ENCODE measurements at regions not wholly inside any gene's neighbourhood (a gene's known extent, or its start where the extent isn't known, plus 50 kb on each side); places are given as distances from the start of the nearest gene placed in this dataset.
A peak's percentile ranks its signal among the peaks of the same experiment; 100 is the strongest.

DNA sequence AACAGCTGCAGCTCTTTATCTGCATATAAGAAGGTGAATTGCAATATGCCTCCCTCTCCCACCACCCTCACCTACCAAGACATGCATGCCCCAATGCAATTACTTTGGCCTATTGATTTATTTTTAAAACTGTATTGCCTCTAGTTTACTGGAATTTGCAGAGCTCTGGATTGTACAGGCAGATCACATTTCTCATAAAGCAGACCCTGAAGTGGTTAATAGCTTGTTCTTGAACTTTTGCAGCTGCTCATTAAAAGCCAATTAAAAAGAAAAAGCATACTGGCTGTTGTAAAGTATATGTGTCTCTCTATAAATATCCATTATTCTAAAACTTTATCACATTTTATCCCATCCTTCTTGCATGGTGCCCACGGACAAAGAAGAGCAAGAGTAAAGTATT lies 221.5 kb upstream of the TOPAZ1 start:
- DNase-seq (ENCODE audit: low read depth), result no peak

DNA sequence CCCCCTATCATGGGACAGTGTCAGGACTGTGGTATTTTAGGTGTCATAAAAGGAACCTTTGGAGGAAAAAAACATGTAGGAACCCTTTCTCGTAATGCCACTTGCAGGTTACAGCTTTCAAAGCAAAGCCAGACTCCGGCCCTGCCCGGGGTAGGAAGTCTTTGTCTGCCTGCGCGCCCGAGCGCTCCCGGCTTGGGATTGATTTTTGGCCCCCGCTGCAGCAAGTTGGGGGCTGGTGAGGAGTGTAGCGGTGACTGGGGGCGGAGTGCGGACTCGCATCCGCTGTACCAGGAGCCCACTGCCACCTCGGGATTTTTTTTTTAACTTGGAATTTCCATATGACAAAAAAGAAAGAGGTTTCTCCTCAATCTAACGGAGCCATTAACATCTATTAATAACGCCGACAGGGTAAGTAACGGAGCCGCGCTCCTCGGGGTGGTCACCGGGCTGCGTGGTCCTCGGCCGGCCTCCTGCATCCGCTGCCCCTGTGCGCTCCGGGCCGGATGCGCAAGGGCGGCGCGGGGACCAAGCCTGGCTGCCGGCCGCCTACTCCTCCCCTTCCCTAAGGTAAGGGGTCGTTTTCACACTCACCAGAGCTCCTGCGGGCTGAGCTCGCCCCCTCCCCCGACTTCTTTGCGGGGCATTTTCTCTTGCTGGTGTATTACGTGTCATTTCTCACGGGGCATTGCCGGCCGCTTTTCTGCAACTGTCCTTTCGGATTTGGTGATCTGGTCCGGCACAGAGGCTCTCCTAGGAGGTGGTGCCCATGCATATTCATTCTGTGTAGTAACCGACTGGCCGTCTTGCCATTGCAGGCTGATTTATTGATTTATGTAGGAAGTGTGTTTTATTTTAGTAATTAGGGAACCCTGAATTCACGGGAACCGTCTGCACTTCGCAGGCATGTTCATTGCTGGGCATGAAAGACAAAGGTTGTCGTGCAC lies 219.8 kb upstream of the TOPAZ1 start:
- DNase-seq (ENCODE audit: low read depth), result no peak

DNA sequence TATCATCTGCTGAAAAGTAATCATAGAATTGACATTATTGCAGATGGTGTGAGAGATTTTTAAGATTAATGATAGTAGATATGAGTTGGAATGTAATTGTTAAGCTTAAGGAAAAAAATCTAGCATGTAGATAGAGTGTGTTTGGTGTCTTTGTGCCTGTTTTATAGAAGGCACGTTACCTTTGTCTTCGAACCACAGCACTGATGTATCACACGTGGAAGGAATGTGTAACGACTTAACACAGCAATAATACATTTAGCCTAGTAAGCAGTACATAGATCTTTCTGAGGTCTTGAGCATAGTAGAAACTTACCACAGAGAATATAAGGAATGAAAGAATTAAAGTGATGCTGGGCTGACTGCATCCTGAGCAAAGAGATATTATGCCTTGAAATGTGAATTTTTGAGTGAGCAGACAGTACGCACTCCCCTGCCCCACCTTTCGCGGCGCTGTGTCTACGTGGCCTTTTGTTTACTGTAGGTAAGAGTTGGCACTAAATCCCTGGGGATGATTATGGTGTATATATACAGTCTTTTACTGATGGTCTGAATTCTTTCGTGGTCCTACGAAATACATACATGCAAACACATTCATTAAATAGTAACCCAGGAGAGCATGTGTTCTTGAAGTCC lies 217.6 kb upstream of the TOPAZ1 start:
- no peak for DNase-seq (ENCODE audit: low read depth)

DNA sequence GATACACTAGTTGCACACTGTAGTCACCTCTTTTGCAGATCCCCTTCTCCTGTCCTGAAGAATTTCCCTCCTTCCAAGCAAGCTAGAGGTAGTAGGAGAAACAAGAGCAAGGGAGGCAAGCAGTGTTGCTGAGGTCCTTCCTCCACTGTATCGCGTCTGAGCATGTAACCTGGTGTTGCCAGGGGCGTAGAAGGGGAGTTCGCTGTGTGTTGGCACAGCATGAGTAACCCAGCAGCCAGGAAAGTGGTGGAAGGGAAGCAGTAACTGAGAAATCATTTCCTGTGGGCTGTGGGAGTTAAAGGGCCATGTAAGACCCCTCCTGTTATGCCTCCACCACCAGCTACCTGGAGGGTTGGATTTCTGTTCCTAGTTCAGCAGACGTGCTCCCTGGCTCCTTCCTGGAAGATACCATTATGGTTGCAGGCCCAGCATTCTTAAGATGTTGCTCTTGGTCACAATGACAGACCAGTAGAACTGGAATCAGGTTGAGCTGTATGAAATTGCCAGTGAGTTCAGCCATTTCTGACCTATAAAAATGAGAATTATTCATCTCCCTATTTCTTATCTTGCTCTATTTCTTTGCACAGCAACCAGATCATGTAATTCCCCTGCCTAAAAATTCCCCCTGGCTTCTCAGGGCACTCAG lies 215.3 kb upstream of the TOPAZ1 start:
- DNase-seq (ENCODE audit: low read depth), result no peak

DNA sequence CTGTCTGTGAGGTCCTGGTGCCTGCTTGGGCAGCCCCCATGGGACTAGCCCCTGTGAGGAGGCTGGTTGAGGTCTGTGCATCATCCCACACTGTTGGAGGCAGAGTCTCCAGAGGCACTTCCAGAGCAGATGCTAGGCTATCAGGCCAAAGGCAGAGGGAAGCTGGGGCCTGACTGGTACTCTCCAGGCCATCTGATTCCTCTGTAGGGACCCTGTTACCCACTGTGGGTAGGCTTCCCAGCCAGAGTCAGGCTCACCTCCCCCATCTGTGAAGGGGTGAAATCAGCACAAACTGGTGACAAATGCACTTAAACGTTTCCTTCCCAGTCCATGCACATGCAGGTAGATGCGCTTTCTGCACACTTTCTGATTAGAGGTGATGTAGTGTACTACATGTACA lies 212.6 kb upstream of the TOPAZ1 start:
- DNase-seq (ENCODE audit: low read depth), result no peak

DNA sequence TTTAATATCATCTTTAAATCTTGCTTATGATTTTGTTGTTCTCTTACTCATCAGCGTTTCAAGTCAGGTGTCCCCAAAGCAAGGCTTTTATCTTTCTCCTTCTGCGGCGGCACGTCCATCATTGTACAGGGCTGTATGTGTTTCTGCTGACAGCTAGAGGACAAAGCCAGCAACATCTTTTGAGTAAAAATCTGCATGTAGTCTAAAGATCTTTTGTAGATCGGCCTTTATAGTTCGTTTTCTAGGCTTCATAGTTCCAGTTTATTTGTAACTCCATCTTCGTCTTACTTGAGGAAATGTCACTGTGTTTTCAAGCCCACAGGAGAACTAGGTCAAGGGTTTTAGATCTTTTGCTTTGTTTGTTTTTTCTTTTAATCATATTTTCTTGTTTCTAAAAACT lies 211.4 kb upstream of the TOPAZ1 start:
- DNase-seq (ENCODE audit: low read depth), result no peak

DNA sequence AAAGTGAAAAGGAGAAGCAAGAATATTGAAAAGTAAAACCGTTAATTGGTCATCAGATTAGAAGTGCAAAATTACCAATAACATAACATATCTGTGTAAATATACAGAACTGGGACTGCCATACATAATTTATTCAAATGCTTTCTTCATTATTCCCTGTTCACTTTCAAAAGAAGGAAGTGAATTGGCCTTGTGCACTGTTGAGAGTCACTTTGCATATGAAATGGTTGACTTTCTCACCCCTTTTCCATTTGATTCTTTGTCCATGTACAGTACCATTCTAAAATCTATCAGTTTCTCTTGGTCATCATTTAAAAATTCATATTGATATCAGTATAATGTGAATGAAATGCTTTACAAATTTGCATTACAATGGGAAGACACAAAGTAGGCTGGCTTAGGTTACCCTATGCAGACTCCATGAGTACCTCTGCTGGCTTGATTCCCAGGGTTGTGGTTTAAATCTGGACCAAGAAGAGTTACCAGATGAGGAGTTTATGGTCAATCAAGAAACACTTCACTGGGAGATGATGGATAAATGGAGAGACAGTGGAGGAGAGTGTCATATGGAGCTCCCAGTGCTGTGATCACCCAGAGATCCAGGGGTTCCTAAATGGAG lies 210.9 kb upstream of the TOPAZ1 start:
- DNase-seq (ENCODE audit: low read depth), result no peak

DNA sequence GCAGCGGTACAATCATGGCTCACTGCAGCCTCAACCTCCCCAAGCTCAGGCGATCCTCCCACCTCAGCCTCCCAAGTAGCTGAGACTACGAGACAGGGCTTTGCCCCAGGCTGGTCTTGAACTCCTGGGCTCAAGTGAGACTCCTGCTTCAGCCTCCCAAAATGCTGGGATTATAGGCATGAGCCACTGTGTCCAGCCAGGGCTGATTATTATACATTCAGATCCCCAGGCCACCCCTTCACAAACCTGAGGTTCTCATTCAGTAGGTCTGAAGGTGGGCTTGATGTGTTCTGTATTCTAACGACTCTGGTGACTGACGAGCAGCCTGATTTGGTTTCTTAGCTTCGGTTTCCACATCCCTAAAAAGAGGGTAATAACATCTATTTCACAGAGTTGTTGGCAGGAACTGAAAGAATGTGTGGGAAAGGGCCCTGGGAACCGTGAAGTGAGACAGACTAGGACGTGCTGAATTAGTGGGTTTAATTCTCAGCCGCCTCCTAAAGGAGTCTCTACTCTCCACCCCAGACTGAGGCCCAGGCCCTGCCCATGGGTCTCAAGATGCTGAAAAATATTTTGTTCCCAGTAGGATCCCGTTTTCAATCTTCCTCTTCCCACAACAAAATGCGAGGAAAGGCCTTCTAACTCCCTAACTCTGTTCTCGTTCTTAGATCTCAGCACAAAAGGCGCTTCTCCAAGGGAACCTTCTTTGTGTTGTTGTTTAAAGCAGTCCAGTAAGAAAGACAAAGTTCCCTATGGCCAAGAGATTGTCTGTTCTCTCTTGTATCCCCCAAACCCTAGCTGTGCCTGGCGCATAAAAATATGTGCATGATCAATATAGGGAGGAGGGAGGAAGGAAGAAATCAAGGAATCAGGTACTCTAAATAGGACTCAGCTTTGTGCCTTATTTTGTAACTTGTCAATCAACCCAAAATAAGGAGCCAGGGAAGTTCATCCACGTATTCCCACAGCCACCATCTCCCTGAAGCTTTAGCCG lies 210.0 kb upstream of the TOPAZ1 start:
- no peak for DNase-seq (ENCODE audit: low read depth)

DNA sequence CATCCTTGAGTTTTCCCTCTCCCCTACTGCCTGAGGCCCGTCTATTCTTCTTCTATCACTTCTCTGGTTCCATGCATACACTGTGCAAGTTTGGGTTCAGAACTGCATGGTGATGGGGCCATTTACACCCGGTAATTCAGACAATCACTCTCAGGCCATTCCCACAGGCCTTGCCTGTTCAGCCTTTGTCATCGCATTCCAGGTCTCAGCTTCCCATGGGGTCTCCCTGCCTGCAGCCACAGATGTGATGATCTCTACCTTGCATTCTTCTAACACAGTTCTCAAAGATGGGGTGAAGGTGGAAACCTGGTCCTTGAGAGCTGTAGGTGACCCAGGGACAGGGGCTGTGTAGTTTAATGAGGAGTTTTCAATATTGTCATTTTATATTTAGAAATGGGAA lies 209.2 kb upstream of the TOPAZ1 start:
- DNase-seq (ENCODE audit: low read depth), result no peak

DNA sequence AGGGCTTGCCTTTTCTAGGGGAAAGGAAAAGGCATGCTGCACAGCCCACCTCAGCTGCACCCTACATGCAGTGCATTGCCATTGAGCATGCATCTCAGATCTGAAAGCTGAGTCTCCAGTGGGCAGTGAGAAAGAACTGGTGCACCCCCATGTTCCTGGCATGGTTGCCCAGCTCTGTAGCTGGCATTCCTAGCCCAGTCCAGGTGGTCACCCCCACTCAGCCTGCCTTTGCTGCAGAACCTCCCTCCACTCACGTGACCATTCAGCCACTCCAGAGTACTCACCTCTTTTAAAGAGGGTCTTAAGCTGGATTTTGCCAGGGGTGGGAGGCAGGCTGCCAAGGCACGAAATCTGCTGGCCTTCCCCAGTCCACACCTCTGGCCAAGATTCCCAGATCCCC lies 208.6 kb upstream of the TOPAZ1 start:
- DNase-seq (ENCODE audit: low read depth), result no peak

DNA sequence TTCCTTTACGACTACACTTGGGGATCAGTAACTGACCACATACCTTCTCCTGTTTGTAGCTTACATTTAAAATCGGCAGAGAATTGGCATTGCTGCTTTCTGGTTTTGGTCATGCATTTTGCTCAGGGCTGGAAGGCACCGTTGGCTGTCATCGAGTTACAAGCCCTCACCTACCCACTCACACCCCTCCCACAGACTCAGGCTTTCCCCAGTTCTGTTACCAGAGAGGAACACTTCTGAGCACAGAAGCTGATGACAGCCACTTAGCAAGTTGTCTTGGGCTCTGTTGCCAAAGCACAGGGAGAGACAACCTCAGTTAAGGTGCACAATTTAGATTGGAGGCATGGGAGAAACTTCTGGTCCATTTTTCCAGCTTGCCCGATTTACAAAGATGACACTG lies 204.8 kb upstream of the TOPAZ1 start:
- DNase-seq (ENCODE audit: low read depth), result no peak

DNA sequence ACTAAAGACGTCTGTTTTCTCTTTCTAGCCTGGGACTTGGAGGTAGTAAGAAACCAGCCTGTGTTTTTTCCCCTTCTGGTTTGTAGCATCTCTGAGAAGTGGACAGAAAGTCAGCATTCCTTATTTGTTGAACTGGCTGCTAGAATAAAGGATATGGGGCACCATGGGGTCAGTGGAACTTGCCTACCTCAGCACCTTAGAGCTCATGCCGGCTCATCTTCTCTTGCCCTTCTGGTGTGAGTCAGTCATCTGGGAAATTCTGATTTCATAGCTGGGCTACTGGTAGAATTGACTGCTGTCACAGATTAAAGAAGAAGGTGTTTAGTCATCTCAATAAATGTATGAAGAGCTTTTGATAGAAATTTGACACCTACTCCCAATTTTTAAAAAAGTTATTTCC lies 202.7 kb upstream of the TOPAZ1 start:
- DNase-seq (ENCODE audit: low read depth), result no peak

DNA sequence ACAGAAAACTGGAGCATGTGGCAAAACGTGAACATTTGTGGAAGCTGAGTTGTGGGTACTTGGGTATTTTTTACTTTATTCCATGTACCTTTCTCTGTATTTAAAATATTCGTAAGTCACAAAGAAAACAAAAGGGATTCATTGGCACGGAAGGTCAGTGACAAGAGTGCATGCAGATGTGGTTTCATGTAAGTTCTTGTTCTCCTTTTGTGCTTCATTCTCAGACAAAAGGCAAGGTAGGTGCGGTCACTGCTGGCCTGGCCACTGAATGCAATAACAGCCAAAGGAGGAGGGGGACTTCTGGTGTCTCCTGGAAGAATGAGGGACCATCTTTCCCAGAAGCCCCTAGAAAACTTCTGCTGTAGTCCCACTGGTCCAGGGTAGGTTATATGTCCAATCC lies 200.0 kb upstream of the TOPAZ1 start:
- no peak for DNase-seq (ENCODE audit: low read depth)

DNA sequence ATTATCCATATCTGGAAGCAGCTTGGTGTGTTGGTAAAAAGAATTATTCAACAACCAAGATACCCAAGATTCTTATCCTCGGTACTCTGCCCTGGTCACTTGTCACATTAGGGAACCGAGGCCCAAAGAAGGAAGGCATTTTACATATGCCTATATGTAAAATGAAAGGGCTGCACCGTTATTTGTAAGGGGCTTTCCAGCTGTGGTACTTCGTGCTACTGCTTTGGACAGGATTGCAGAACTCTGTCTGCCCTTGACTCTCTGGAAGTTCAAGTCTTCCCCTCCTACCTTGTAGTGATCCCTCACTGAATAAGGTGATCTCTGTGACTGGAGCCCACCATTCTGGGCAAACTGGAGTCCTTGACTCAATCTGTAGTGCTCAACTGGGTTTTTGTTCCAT lies 198.9 kb upstream of the TOPAZ1 start:
- no peak for DNase-seq (ENCODE audit: low read depth)

DNA sequence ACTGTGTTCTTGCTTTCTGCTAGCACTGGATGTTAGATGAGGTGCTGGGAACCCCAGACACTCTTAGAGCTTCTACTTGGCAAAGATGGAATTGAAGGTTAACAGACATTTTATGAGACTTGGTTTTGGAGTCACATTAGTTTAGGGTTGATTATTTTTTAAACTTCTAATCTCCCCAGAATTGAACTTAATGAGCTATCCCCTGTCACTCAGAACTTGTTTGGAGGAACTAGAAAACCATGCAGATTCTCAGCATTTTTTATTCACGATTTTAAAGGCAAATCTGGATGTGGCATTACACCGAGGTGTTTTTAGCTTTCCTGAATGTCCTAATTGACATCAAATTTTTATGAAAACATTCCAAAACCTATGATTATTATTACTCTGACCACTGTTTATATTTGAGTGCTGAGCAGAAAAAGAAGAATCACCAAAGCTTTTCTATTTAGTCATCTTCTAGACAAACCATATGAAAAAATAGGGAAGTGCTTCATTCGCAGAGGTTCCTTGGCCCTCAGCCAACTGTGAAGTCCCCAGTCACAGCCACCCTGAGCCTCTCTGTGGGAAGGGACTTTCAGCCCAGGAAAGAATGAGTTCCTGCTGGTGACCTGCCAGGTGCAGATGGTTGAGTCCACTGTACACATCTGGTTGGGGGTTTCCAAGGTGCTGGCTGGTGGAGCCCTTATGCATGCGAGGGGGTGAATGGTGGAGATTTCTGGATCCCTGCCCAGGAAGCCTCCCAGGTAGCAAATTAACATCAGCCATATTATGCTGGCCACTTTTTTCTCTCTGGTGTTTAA lies 196.0 kb upstream of the TOPAZ1 start:
- peak; percentile 4 for DNase-seq (ENCODE audit: low read depth)

DNA sequence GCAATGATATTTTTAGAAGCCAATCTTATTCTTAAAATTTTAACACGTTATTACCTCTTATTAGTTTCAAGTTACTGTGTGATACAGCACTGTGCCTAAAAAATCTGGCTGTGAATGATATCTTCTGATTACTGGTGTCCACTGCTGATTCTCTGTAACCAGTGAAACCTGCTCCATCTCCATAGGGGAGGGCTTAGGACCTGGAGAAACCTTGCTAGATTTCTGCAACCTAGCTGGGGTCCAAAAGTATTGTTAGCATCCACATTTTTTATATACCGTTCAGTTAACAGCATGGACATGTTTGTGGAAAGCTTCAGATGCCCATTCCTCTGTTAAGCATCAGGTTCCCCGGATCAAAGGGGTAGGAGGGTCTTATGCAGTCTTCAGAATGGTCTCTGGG lies 193.9 kb upstream of the TOPAZ1 start:
- no peak for DNase-seq (ENCODE audit: low read depth)

DNA sequence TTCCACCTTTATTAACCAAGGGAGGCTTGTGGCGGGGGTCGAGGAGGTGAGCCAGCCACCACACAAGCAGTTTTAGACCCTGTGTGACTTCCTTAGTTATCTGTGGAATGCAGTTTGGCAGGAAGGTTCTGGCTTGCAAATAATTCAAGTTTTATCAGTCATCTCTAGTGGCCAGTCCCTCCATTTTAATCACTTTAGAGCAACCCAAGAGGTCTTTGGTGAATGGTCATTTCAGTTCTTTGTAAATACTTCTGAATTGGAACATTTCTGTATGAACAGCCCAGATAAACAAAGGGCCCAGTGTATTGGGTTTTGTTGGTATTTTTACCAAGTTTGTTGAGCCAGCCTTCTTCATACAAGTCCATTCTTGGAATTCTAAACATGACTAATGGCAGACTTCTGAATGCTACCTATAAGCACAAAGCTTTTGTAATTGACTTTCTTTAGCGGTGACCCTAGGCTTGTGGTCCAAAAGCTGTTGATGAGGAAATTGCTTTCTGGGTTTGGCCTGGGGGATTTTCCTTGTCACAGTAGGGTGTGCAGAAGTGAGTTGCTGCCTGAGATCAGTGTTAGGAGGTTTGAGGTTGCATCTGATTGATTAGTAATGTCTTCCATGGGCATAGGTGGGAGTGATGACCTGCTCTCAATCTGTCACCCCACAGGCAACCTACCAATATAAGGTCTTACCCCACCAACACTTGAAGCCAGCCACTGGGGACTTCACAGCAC lies 193.3 kb upstream of the TOPAZ1 start:
- no peak for DNase-seq (ENCODE audit: low read depth)

DNA sequence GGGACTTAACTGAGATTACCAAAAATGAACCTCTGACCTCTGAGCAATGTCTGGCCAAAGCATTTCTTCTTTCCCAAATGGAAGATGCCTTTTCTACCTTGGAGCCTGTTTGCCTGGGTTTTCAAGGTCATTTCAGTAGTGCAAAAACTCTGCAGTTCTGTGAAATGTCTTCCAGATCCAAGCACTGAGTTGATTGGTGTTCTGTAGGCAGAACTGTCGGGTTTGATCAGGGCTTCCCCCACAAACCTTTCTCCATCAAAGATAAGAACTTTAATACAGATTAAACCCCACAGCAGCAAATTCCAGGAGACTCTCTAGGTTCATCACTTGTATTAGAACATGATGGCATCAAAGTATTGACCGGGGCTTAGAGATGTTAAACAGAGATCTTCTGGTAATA lies 192.7 kb upstream of the TOPAZ1 start:
- DNase-seq (ENCODE audit: low read depth), result no peak

DNA sequence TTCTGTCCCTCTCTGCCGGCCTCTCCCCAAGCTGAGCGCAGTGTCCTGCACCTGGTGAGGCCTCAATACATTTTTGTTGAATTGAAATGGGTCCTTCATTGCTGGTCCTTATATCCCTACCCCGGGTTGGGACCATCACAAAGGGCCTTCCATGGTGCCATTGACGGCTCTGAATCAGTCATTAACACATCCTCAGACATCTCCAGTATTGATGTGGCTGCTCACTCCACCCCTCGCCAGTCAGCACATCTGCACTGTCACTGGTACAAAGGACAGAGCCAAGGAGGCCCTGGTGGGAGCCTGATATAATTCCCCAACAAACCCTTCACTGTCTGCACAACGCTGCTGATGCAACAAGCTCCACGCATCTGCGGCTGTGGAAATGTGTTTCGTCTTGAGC lies 191.6 kb upstream of the TOPAZ1 start:
- no peak for DNase-seq (ENCODE audit: low read depth)

DNA sequence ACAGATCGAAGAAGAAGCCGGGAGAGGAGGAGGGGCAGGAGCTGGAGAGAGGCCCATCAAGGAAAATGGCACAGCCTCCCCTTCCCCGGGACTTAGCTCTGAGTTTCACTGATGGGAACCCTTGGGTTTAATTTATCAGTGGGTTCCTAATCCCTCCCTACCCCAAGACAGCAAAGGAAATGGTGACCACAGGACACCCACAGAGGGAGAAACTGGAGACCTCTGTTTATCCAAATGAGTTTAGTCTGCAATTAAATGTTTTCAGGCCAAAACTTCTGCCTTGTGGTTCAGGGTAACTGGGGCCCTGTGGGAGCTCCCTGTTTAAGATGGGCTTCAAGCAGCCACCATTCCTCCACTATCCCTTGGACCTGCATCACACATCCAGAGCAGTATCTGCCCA lies 190.8 kb upstream of the TOPAZ1 start:
- DNase-seq (ENCODE audit: low read depth), result no peak
